ENCODE measurements at regions not wholly inside any gene's neighbourhood (a gene's known extent, or its start where the extent isn't known, plus 50 kb on each side); places are given as distances from the start of the nearest gene placed in this dataset.
"Not testable (repeated sequence)": the region's sequence is repeated elsewhere in the genome, so short reads cannot be mapped to it uniquely, and the experiment has no call there.

DNA sequence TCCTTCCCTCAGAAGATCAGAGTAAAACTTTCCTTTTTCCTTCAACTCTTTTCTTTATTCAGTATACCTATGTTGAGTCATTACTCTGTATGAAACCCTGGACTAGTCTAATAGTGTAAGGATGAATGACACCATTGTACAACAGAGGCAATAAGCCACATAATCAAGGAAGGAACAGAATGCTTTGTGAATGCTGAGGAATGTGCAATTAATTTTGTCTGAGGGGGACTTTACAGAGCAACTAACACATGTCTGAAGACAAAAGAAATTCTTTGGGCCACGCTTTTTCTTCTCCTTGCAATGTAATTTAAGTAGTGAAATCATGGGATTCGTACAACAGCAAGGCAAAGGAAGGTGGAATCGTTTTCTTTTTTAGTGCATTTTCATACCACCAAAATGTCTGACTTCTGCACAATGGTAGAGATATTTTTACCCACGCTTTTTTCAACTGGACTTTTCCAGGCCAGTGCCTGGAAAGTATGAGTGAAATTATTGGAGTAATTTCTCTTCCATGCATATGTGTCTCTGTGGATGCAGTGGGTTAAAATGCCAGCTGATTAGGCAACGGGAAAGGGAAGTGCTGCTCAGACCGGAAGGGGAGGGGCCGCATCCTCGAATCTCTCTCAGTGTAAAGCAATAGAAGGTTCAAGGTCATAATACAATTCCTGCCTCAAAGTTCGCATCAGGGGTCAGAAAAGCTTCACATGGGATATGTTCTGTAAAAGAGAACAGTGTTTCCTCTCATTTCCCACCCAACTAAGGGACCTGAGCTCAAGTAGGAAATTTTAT is 89.9 kb upstream of the MTHFD1L start:
- DNase-seq = no peak

DNA sequence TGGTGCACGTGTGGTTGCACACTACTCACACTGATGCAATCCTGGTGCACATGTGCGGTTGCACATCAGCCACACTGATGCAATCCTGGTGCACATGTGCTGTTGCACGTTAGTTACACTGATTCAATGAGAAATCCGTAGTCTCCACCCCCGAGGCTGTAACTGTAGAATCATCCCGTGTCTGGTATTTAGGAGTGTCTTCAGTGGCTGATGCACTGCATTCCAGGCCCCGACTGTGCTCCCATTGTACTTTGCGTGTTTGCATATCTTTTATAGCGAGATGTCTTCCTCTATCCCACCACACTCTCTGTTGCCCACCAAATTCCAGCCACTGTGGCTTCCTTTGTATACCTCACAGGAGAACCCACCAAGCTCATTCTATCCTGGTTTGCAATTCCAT is 87.8 kb upstream of the MTHFD1L start:
- no peak for DNase-seq

DNA sequence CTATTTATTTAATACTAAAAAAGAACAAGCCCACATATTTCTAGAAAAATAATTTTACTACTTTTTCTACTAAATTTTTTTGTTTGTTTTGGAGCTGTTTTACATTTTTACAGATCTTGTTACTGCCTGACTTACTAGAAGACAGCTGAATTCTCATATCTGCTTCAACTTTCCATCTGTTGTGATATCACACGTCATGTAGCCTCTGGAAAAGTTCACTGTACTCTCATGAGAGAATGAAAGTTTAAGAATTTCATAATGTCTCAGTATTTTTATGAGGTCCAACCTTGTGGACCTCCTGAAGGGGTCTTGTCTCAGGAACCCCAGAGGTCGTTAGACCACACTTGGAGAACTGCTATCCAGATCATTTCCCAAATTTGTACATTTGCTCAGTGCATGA is 81.7 kb upstream of the MTHFD1L start:
- no peak for DNase-seq

DNA sequence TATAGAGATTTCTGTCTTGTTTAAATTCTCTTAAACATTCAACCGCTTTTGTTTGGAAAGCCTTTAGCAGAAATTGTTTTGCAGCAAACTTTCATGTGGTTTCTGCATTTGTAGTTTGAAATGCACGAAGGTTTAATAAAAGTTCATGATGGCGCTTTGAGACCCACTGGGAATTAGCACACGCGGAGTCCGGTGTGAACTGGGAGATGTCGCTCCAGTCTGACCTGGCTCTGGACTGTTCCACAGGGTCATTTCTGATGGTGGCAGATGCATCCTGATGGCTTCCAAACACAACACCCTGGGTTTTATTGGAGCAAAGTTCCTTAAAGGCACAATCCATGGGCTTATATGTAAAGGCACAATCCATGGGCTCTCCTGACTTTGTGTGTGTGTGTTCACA is 78.1 kb upstream of the MTHFD1L start:
- DNase-seq = no peak

DNA sequence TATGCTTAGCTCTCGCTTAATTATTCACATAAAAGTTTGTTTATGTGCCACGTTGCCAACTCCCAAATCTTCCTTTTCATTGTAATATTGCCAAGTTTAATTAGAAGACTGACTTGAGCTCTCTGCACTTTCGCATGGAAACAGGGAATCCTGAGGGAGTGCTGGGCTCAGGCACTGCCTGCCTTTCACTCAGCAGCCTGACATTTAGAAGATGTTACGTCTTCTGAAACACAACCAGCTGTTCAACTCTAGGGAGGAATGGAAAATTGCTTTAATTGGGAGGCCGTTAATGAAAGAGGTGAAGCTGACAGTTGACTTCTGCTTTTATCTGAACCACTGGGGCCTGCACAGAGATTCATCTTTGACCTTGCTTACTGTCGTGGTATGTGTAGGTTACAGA is 77.4 kb upstream of the MTHFD1L start:
- DNase-seq = no peak

DNA sequence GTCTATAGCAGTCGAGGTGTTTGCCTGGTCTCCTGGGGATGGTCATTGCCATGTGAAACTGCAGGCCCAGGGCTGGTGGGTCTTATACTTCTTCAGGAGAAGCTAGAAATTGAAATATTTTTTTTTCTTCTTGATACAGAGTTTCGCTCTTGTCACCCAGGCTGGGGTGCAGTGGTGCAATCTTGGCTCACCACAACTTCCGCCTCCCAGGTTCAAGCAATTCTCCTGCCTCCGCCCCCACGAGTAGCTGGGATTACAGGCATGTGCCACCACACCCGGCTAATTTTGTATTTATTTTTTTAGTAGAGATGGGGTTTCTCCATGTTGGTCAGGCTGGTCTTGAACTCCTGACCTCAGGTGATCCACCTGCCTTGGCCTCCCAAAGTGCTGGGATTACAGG is 75.6 kb upstream of the MTHFD1L start:
- DNase-seq = not testable (repeated sequence)

DNA sequence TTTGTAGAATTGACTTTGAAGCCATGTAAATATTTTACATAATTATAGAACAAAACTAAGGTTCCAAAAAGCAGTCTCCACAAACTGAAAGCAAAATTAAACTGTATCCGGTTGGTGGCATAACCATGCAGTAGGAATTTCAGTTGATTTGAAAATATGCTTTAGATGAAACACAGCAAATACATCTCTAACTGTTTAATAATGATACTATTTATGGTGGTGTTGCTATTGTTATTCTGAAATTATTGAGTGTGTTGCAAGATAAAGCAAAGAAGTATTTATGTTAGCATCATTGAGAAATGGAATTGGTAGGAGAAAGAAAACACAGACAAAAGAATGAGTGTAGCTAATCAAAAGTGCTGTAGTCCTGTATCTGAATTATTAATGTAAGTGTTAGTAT is 73.8 kb upstream of the MTHFD1L start:
- DNase-seq = no peak

DNA sequence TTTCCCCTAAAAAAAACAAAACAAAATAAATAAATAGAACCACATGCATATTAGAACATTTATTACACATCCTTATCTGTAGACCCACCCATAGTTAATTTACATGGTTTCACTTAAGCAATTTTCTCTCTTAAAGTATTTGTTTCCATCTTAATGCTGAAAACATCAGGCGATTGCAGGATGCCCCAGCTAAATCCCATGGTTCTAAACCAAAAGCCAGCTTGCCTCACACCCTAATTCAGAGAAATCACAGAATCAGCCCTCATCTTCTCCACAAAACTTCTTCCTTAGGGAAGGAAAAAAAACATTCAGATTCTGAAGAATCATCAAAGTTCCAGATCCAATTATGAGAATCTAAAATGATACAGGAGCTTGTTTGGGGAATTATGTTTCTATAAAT is 67.6 kb upstream of the MTHFD1L start:
- no peak for DNase-seq

DNA sequence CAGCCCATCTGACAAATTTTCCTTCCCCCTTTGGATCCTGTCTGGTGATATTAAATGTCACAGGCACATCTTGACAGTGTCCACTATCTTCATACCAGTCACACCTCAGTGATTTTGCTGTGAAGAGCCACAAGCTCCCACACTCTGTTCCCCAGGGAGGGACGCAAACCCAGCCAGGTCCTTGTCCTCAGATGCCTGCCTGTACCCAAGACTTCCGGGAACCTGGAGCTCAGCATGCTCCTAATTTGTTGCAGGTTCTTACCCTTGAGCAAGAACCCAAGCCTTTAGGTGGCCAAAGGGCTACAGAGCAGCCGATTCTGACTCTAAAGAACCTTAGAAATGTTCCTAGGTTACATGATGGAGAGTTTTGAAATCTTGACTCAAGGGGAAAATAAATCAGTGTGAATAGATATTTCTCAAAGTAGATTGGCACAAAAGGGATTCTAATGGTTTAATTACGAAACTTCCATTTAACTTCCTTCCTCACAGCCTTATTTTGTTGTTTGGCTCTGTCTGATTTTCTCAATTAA is 66.2 kb upstream of the MTHFD1L start:
- DNase-seq = no peak

DNA sequence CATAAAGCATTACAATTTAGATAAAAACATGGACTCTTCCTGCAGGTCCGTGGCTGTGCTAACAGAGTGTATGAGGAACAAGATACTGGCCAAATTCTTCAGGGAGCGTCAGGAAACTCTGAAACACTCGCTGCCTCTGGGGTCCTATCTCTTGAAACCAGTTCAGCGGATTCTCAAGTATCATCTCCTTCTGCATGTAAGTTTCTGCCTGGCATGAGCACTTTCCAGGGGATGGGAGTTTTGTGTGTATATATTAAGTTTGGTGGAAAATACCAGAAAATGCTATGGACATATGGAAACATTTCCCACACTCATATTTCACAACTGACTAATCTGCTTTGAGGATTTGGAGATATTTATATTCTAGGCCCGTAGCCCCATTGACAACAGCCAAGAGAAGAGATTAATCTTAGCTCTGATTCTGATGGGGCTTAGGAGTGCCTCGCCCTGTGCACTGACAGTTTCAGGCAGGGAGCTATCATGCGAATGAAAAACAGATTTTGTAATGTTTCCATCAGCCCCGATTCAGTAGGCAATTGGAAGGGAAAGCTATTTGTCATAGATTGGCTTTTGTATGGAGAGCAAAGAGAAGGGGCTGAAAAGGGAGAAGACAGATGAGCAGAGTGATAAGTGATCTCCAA is 64.7 kb upstream of the MTHFD1L start:
- DNase-seq = no peak

DNA sequence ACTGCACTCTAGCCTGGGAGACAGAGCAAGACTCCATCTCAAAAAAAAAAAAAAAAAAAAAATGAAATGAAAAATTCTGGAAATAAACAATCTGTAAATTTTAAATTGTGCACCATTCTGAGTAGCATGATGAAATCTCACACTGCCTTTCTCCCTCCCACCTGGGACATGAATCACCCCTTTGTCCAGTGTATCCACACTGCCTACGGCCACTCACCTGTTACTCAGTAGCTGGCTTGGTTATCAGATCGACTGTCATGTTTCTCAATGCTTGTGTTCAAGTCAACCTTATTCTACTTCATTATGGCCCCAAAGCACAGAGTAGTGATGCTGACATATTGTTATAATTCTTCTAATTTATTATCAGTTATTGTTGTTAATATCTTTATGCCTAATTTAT is 58.7 kb upstream of the MTHFD1L start:
- no peak for DNase-seq

DNA sequence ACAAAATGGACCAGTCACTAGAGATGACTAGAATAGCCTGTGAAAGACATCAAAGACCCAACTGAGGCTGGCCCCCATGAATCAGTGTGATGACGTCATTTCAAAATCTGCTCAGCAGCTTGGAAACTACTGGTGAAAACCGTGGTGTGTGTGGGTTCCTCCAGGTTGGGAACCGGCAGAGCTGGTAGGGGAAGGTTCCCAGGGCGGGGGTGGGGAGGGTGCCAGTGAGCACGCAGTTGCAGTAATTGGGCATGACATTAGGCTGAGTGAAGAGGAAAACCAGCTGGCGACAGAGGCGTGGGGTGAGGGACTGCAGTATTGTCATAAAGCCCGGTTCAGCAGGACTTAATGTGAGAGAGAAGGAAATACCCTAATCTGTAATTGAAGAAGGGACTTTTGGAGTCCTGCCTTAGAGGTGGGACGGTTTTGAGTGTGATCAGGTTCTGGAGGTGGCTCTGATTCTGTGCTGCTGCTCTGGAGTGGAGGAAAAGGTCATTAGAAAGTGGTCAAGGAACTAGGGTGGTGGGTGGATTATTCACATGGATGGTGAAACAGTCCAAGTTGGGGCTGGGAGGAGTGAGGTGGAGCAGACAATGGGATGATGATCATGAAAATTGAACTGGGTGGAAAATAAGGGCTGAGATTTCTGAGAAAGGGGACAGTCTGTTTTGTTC is 52.0 kb upstream of the MTHFD1L start:
- no peak for DNase-seq

DNA sequence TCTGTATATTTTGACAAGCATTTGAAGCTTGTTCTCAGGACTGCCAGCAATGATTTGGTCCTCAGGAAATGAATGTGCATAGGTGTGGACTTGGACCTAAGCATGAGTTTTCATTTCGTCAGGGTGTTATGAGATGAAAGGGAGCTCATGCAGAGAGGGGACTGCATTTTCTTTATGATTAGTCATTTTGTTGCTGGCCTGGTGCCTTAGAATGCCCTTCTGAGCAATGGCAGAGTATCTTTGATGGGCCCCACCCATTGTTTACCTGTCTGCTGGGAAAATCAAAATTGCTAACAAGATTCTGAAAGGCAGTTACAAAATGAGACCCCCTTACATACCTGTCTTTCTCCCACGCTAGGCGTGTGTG is 51.5 kb upstream of the MTHFD1L start:
- DNase-seq = no peak

Data from bone marrow (tissue), 2 donors.